Lung (tissue), 10 donors: ENCODE measurements at regions not wholly inside any gene's neighbourhood (a gene's known extent, or its start where the extent isn't known, plus 50 kb on each side); places are given as distances from the start of the nearest gene placed in this dataset. TPM values are rescaled to one million over a fixed set of nuclear protein-coding genes. Genes with fewer than 3 reads are reported as not detected.
"Not testable (repeated sequence)": the region's sequence is repeated elsewhere in the genome, so short reads cannot be mapped to it uniquely, and the experiment has no call there.

Source experiments
- ATAC-seq: fragments of 200-7000 bp; cut with Tn5 transposase; one replicate; pipeline ENCODE4 v1.9.1; 2020; ENCODE audit warnings: moderate number of reproducible peaks; ENCODE audit not compliant: insufficient read depth, low FRiP score
- DNase-seq, 3 donors: peaks; one replicate each; pipeline ENCODE4 v3.0.0-alpha.2; 2013 to 2017
- H3K27ac ChIP-seq, 2 donors: one replicate each; pipeline ENCODE4 v1.5.1; 2013; ENCODE audit warnings: mild to moderate bottlenecking in 2 of 2, moderate library complexity in 2 of 2, control low read depth in 1 of 2, inconsistent platforms in 1 of 2, low read depth in 1 of 2, low read length in 1 of 2
- H3K27me3 ChIP-seq, 3 donors: one replicate each; pipeline ENCODE4 v1.5.1; 2013; ENCODE audit warnings: low read length in 2 of 3; ENCODE audit not compliant: control insufficient read depth in 3 of 3, insufficient read depth in 3 of 3
- H3K36me3 ChIP-seq, 4 donors: one replicate each; pipeline ENCODE4 v1.5.1; 2013; ENCODE audit warnings: low read length in 4 of 4, mild to moderate bottlenecking in 1 of 4, moderate library complexity in 1 of 4; ENCODE audit not compliant: control insufficient read depth in 4 of 4, insufficient read depth in 4 of 4
- H3K4me1 ChIP-seq, 5 donors: one replicate each; pipeline ENCODE4 v1.5.1; 2013; ENCODE audit warnings: low read length in 5 of 5, mild to moderate bottlenecking in 2 of 5, moderate library complexity in 1 of 5; ENCODE audit not compliant: control insufficient read depth in 5 of 5, insufficient read depth in 5 of 5
- H3K4me3 ChIP-seq: one replicate; pipeline ENCODE4 v1.5.1; 2013; ENCODE audit warnings: mild to moderate bottlenecking, control low read depth, moderate library complexity
- H3K9ac ChIP-seq, 2 donors: one replicate each; pipeline ENCODE4 v1.5.1; 2013; ENCODE audit warnings: low read length in 2 of 2, control low read depth in 1 of 2; ENCODE audit not compliant: insufficient read depth in 1 of 2
- H3K9me3 ChIP-seq, 4 donors: one replicate each; pipeline ENCODE4 v1.5.1; 2013; ENCODE audit warnings: low read length in 3 of 4, mild to moderate bottlenecking in 1 of 4, moderate library complexity in 1 of 4; ENCODE audit not compliant: control insufficient read depth in 4 of 4, insufficient read depth in 3 of 4
- WGBS, 2 donors: extraction: QIAGEN DNeasy Blood & Tissue Kit; methylation state at CpG; one replicate each; pipeline ENCODE4 v1.1.7; 2013; 5-methylcytosine and 5-hydroxymethylcytosine counted together
- small RNA-seq: library from RNA; depleted of rRNA; stranded (forward); fragments of <200 nt; gene quantifications from one replicate; pipeline ENCODE3, GENCODE V24; 2014; ENCODE audit warnings: low replicate concordance
- donor health status: Bipolar disorder and iron deficiency.
- donor health status: healthy.
- donor health status: DM: yes; HTN: yes; CAD: no.

GRCh38 chr1:29183-29582 is 422.3 kb downstream of the OR4F29 start:
- H3K4me3 ChIP-seq, H3K4me1 ChIP-seq, ATAC-seq, H3K27ac ChIP-seq, H3K36me3 ChIP-seq, H3K9ac ChIP-seq, DNase-seq, H3K27me3 ChIP-seq, H3K9me3 ChIP-seq: not testable (repeated sequence)
- WGBS, 2 donors, result 1% methylated on average over 13 of the region's 52 CpGs; no CpG with 5 or more reads in 1 of the 2 donors

- not testable (repeated sequence) for DNase-seq, H3K9me3 ChIP-seq, H3K36me3 ChIP-seq, H3K9ac ChIP-seq, ATAC-seq, H3K27ac ChIP-seq, H3K4me1 ChIP-seq, H3K27me3 ChIP-seq, H3K4me3 ChIP-seq
- 96 to 97% methylated on average over 6 to 8 of the region's 12 CpGs for WGBS, 2 donors
Measured at GRCh38 chr1:17298-17697, 434.2 kb downstream of the OR4F29 start.

- not testable (repeated sequence) for DNase-seq, H3K4me3 ChIP-seq, H3K9ac ChIP-seq, H3K4me1 ChIP-seq, H3K27ac ChIP-seq, H3K9me3 ChIP-seq, H3K36me3 ChIP-seq, H3K27me3 ChIP-seq, ATAC-seq
- 82 to 93% methylated on average over 4 to 6 of the region's 6 CpGs for WGBS, 2 donors
Measured at GRCh38 chr1:16025-16424, 435.5 kb downstream of the OR4F29 start.

- not testable (repeated sequence) for H3K27me3 ChIP-seq, ATAC-seq
Measured at GRCh38 chr1:9941-10717, 441.3 kb downstream of the OR4F29 start.

More at GRCh38 chr1:9941-10717, 441.3 kb downstream of the OR4F29 start:
- H3K4me3 ChIP-seq, H3K27ac ChIP-seq, H3K4me1 ChIP-seq, DNase-seq, H3K36me3 ChIP-seq, H3K9ac ChIP-seq, H3K9me3 ChIP-seq: not testable (repeated sequence)
- WGBS, 2 donors, result 69 to 77% methylated on average over 11 to 37 of the region's 37 CpGs

Small RNA genes lying in the stretch of these regions (small RNA-seq; reads per million reads assigned to genes)
- gene AL627309.7, result not detected
- not detected for gene MIR6859-1
- not detected for gene MIR6859-2
- not detected for gene RNU6-1100P
